PFSK-1 (cell line): ENCODE measurements at regions not wholly inside any gene's neighbourhood (a gene's known extent, or its start where the extent isn't known, plus 50 kb on each side); places are given as distances from the start of the nearest gene placed in this dataset.

ENCODE experiments used
- FOXP2 ChIP-seq: optimal IDR thresholded peaks from 2 replicates; pipeline ENCODE3; 2011; ENCODE audit warnings: borderline replicate concordance, control low read depth, inconsistent platforms; ENCODE audit not compliant: insufficient read depth; ENCODE audit errors: extremely low read length, extremely low read depth
- POLR2AphosphoS5 ChIP-seq: IDR thresholded peaks from 2 replicates; pipeline ENCODE4 v1.6.1; 2012; ENCODE audit warnings: low read depth, mild to moderate bottlenecking, control low read depth, low read length, moderate library complexity
- REST ChIP-seq, 2 experiments: IDR thresholded peaks; 2 replicates each; pipeline versions ENCODE4 v1.6.1 to v1.8.0; 2011 to 2012; ENCODE audit warnings: low read depth in 2 of 2, low read length in 2 of 2, control low read depth in 1 of 2, inconsistent platforms in 1 of 2, mild to moderate bottlenecking in 1 of 2, moderate library complexity in 1 of 2; ENCODE audit not compliant: insufficient read depth in 1 of 2
- SIN3A ChIP-seq: IDR thresholded peaks from 2 replicates; pipeline ENCODE4 v1.6.1; 2012; ENCODE audit warnings: mild to moderate bottlenecking, low read length, moderate library complexity, borderline replicate concordance; ENCODE audit not compliant: insufficient read depth
- TAF1 ChIP-seq: IDR thresholded peaks from 2 replicates; pipeline ENCODE4 v1.6.1; 2012; ENCODE audit warnings: low read length, control low read depth, borderline replicate concordance; ENCODE audit not compliant: insufficient read depth

- TF ChIP-seq SIN3A (no peak), REST (IDR thresholded peaks at IDR 0.05; ENCODE audit: insufficient read depth in 1 of 2, low read depth in 2 of 2, low read length in 2 of 2) (no peak), TAF1 (no peak), FOXP2 (no peak), POLR2AphosphoS5 (no peak)
Observed at GRCh38 chr15:61629269-61629668, 400.2 kb upstream of the RORA start.

- TF ChIP-seq TAF1 (no peak), POLR2AphosphoS5 (no peak), REST (IDR thresholded peaks at IDR 0.05; ENCODE audit: insufficient read depth in 1 of 2, low read depth in 2 of 2, low read length in 2 of 2) (no peak), SIN3A (no peak), FOXP2 (no peak)
Observed at GRCh38 chr15:61624950-61625349, 395.8 kb upstream of the RORA start.

GRCh38 chr15:61623746-61624145, 394.6 kb upstream of the RORA start:
- TF ChIP-seq FOXP2 (no peak), POLR2AphosphoS5 (no peak), SIN3A (no peak), TAF1 (no peak)

- no peak for TF ChIP-seq SIN3A
- no peak for TF ChIP-seq REST (IDR thresholded peaks at IDR 0.05; ENCODE audit: insufficient read depth in 1 of 2, low read depth in 2 of 2, low read length in 2 of 2)
- no peak for TF ChIP-seq POLR2AphosphoS5
- TF ChIP-seq TAF1: no peak
- TF ChIP-seq FOXP2: no peak
Observed at GRCh38 chr15:61621865-61622264, 392.8 kb upstream of the RORA start.

GRCh38 chr15:61621146-61621545, 392.0 kb upstream of the RORA start:
- TF ChIP-seq FOXP2 (no peak), TAF1 (no peak), POLR2AphosphoS5 (no peak), REST (IDR thresholded peaks at IDR 0.05; ENCODE audit: insufficient read depth in 1 of 2, low read depth in 2 of 2, low read length in 2 of 2) (no peak), SIN3A (no peak)
